ENCODE measurements at regions not wholly inside any gene's neighbourhood (a gene's known extent, or its start where the extent isn't known, plus 50 kb on each side); places are given as distances from the start of the nearest gene placed in this dataset.

- FAIRE-seq (no peak), DNase-seq (ENCODE audit: low read depth, low spot score) (no peak), ATAC-seq (no peak)
- H3K36me3 ChIP-seq (ENCODE audit: control insufficient read depth in 2 of 2, insufficient read depth in 2 of 2, low read length in 1 of 2) = no peaks in the 10 kb centered on the region
- no peaks in the 10 kb centered on the region; the same call in 1 of the 2 replicates for H4K20me1 ChIP-seq (ENCODE audit: control insufficient read depth, insufficient read depth)
- H3K27me3 ChIP-seq (replicated peaks in 1 of 2; ENCODE audit: control insufficient read depth in 2 of 2, insufficient read depth in 2 of 2, low read length in 1 of 2) = no peaks in the 10 kb centered on the region; a peak in 1 of 4 replicates
- intact Hi-C loops (cut with micrococcal nuclease; ENCODE audit: unreplicated experiment) = no loop called here
- in situ Hi-C loops (cut with MboI) = no loop called here
- peaks cover 8% of the 10 kb centered on the region for H3K4me1 ChIP-seq (ENCODE audit: control insufficient read depth, insufficient read depth, low read length)
- no peak overlapping the region for H3K4me2 ChIP-seq (ENCODE audit: control insufficient read depth, insufficient read depth)
- H3K4me3 ChIP-seq = no peak overlapping the region
- BruUV-seq (replicated peaks) = no TSS peak
- RAD21 ChIA-PET (ENCODE audit: unreplicated experiment) = no interaction called here
- no peak for TF ChIP-seq MTA3 (IDR thresholded peaks at IDR 0.05; ENCODE audit: borderline replicate concordance, low read length)
- H2AFZ ChIP-seq (ENCODE audit: control insufficient read depth, low read depth, low read length) = no peak overlapping the region
- SMC1A ChIA-PET (ENCODE audit: uncharacterized antibody, unreplicated experiment) = no interaction called here
- WGBS (ENCODE audit: insufficient coverage, insufficient replicate concordance, low lambda C conversion rate, missing lambda C conversion rate) = 92% methylated on average over 2 of the region's 2 CpGs
- POLR2A ChIA-PET = no interaction called here
- H3K9ac ChIP-seq (ENCODE audit: control insufficient read depth, insufficient read depth, low read length) = no peak overlapping the region
- H3K79me2 ChIP-seq (ENCODE audit: control insufficient read depth, insufficient read depth, low read length) = no peaks in the 10 kb centered on the region
- H3K9me3 ChIP-seq (replicated peaks; ENCODE audit: control insufficient read depth, insufficient read depth, low read length) = no peaks in the 10 kb centered on the region; the same call in 2 of the 3 replicates
- CTCF ChIA-PET = no interaction called here
- no peak overlapping the region for H3K27ac ChIP-seq (ENCODE audit: control insufficient read depth, insufficient read depth)
These were observed 268.4 kb downstream of the FOXO1 start for GRCh38 chr13:40398065-40398464.

- TF ChIP-seq E2F8 (IDR thresholded peaks at IDR 0.05; ENCODE audit: low read depth, partially characterized antibody) = no peak
- no peak for TF ChIP-seq RBBP5 (conservative IDR thresholded peaks at IDR 0.05)
- TF ChIP-seq POU2F2 (IDR thresholded peaks at IDR 0.05; ENCODE audit: borderline replicate concordance, low read depth, low read length) = no peak
- TF ChIP-seq SIX5 (IDR thresholded peaks at IDR 0.05; ENCODE audit: low read depth, low read length, severe bottlenecking) = no peak
- TF ChIP-seq SREBF1 (IDR thresholded peaks at IDR 0.05; ENCODE audit: low read length) = no peak
- TF ChIP-seq MTA3 (IDR thresholded peaks at IDR 0.05; ENCODE audit: borderline replicate concordance, low read length) = no peak
- no peak for TF ChIP-seq ZBTB4 (CRISPR knock-in tag; IDR thresholded peaks at IDR 0.05)
- ChIA-PET CTCF (no interaction called here), RAD21 (ENCODE audit: unreplicated experiment) (no interaction called here), POLR2A (no interaction called here), SMC1A (ENCODE audit: uncharacterized antibody, unreplicated experiment) (no interaction called here)
- intact Hi-C loops (cut with micrococcal nuclease; ENCODE audit: unreplicated experiment) = no loop called here
- no peak overlapping the region for H3K9ac ChIP-seq (ENCODE audit: control insufficient read depth, insufficient read depth, low read length)
- no peak overlapping the region for H3K27ac ChIP-seq (ENCODE audit: control insufficient read depth, insufficient read depth)
- DNase-seq (ENCODE audit: low read depth, low spot score) (no peak), ATAC-seq (no peak), FAIRE-seq (no peak)
- no peaks in the 10 kb centered on the region for H3K36me3 ChIP-seq (ENCODE audit: control insufficient read depth in 2 of 2, insufficient read depth in 2 of 2, low read length in 1 of 2)
- H2AFZ ChIP-seq (ENCODE audit: control insufficient read depth, low read depth, low read length) = no peak overlapping the region
- no TSS peak for BruUV-seq (replicated peaks)
- no peaks in the 10 kb centered on the region for H3K79me2 ChIP-seq (ENCODE audit: control insufficient read depth, insufficient read depth, low read length)
- no peaks in the 10 kb centered on the region for H4K20me1 ChIP-seq (ENCODE audit: control insufficient read depth, insufficient read depth)
- H3K4me1 ChIP-seq (ENCODE audit: control insufficient read depth, insufficient read depth, low read length) = peaks cover 12% of the 10 kb centered on the region
- in situ Hi-C loops (cut with MboI) = no loop called here
- H3K4me2 ChIP-seq (ENCODE audit: control insufficient read depth, insufficient read depth) = no peak overlapping the region
- 50% methylated on average over 3 of the region's 3 CpGs for WGBS (ENCODE audit: insufficient coverage, insufficient replicate concordance, low lambda C conversion rate, missing lambda C conversion rate)
- H3K27me3 ChIP-seq (replicated peaks in 1 of 2; ENCODE audit: control insufficient read depth in 2 of 2, insufficient read depth in 2 of 2, low read length in 1 of 2) = no peaks in the 10 kb centered on the region; a peak in 1 of 4 replicates
- no peak overlapping the region for H3K4me3 ChIP-seq
- H3K9me3 ChIP-seq (replicated peaks; ENCODE audit: control insufficient read depth, insufficient read depth, low read length) = no peaks in the 10 kb centered on the region; the same call in 1 of the 3 replicates
These were observed 266.7 kb downstream of the FOXO1 start for GRCh38 chr13:40399756-40400155.
